HCT116 (cell line): ENCODE measurements at regions not wholly inside any gene's neighbourhood (a gene's known extent, or its start where the extent isn't known, plus 50 kb on each side); places are given as distances from the start of the nearest gene placed in this dataset.

Experiments used
- CBX3 ChIP-seq: IDR thresholded peaks from 2 replicates; pipeline ENCODE4 v1.6.1; 2012; ENCODE audit warnings: low read depth
- CEBPB ChIP-seq: IDR thresholded peaks from 2 replicates; pipeline ENCODE4 v1.6.1; 2012; ENCODE audit warnings: low read depth
- EGR1 ChIP-seq: IDR thresholded peaks from 2 replicates; pipeline ENCODE4 v1.6.1; 2012; ENCODE audit warnings: low read depth
- EZH2 ChIP-seq: fragments of 200-600 bp; sonication (generic); IDR thresholded peaks from 2 replicates; pipeline ENCODE4 v1.6.1; 2017; ENCODE audit warnings: antibody characterized with exemption, mixed run types
- EZH2phosphoT487 ChIP-seq: fragments of 200-600 bp; IDR thresholded peaks from 2 replicates; pipeline ENCODE4 v1.6.1; 2018; ENCODE audit warnings: antibody characterized with exemption, borderline replicate concordance
- POLR2A ChIP-seq: IDR thresholded peaks from 2 replicates; pipeline ENCODE4 v1.7.0; 2011; ENCODE audit warnings: borderline replicate concordance; ENCODE audit not compliant: insufficient read depth, insufficient read length; ENCODE audit errors: extremely low read depth
- POLR2AphosphoS5 ChIP-seq: IDR thresholded peaks from 2 replicates; pipeline ENCODE4 v1.6.1; 2011; ENCODE audit warnings: mild to moderate bottlenecking, low read depth, low read length, moderate library complexity
- RAD21 ChIP-seq: IDR thresholded peaks from 2 replicates; pipeline ENCODE4 v1.6.1; 2012; ENCODE audit warnings: low read depth, mild to moderate bottlenecking
- SIN3A ChIP-seq: IDR thresholded peaks from 2 replicates; pipeline ENCODE4 v1.6.1; 2012; ENCODE audit warnings: low read depth
- SP1 ChIP-seq: IDR thresholded peaks from 2 replicates; pipeline ENCODE4 v1.6.1; 2012; ENCODE audit warnings: low read depth
- YY1 ChIP-seq: IDR thresholded peaks from 2 replicates; pipeline ENCODE4 v1.6.1; 2011; ENCODE audit warnings: low read length, low read depth, moderate library complexity, mild to moderate bottlenecking; ENCODE audit not compliant: insufficient replicate concordance; ENCODE audit errors: extremely low read depth
- TF ChIP-seq, protein P1 (sequence below), 3 experiments: fragments of 200-600 bp in 1 of 3; sonication (generic) in 1 of 3; IDR thresholded peaks in 2 of 3; conservative IDR thresholded peaks in 1 of 3; 2 replicates each; pipeline ENCODE4 v1.5.1; 2012 to 2017; ENCODE audit warnings: low read depth in 2 of 3, low read length in 2 of 3, antibody characterized with exemption in 1 of 3, borderline replicate concordance in 1 of 3, control low read depth in 1 of 3, mild to moderate bottlenecking in 1 of 3, mixed read lengths in 1 of 3, mixed run types in 1 of 3, moderate library complexity in 1 of 3; ENCODE audit not compliant: insufficient read depth in 1 of 3
- TF ChIP-seq, protein P2 (sequence below): IDR thresholded peaks from 2 replicates; pipeline ENCODE4 v1.6.1; 2012; ENCODE audit warnings: low read depth
- TF ChIP-seq, protein P3 (sequence below): IDR thresholded peaks from 2 replicates; pipeline ENCODE4 v1.6.1; 2012

DNA sequence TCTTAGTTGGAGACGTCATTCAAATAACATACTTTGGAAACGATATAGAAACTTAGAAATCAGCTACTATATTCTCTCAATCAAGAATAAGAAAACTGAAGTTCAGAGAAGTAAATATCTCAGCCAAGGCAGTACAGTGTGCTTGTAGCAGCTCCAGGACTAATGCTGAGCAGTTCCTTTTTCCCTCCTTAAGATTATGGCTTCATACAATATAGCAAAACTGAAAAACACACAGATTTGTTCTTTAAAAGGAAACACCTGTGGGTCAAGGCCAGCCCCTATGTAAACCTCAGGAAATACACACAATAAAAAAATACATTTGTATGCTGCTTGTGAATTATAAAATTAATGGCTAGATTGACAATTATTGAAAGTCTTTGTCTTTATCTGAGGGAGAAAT, 212.7 kb upstream of the EDNRB start:
- TF ChIP-seq POLR2A (no peak), RAD21 (no peak), SIN3A (no peak), EZH2phosphoT487 (no peak), CBX3 (no peak), CEBPB (no peak), EZH2 (no peak), POLR2AphosphoS5 (no peak), SP1 (no peak), YY1 (no peak), EGR1 (no peak)
- TF ChIP-seq, protein P1, sequence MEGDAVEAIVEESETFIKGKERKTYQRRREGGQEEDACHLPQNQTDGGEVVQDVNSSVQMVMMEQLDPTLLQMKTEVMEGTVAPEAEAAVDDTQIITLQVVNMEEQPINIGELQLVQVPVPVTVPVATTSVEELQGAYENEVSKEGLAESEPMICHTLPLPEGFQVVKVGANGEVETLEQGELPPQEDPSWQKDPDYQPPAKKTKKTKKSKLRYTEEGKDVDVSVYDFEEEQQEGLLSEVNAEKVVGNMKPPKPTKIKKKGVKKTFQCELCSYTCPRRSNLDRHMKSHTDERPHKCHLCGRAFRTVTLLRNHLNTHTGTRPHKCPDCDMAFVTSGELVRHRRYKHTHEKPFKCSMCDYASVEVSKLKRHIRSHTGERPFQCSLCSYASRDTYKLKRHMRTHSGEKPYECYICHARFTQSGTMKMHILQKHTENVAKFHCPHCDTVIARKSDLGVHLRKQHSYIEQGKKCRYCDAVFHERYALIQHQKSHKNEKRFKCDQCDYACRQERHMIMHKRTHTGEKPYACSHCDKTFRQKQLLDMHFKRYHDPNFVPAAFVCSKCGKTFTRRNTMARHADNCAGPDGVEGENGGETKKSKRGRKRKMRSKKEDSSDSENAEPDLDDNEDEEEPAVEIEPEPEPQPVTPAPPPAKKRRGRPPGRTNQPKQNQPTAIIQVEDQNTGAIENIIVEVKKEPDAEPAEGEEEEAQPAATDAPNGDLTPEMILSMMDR (IDR thresholded peaks at IDR 0.05 in 2 of 3, conservative IDR thresholded peaks at IDR 0.05 in 1 of 3; ENCODE audit: borderline replicate concordance in 1 of 3, insufficient read depth in 1 of 3, low read depth in 2 of 3, low read length in 2 of 3), result no peak
- TF ChIP-seq, protein P2, sequence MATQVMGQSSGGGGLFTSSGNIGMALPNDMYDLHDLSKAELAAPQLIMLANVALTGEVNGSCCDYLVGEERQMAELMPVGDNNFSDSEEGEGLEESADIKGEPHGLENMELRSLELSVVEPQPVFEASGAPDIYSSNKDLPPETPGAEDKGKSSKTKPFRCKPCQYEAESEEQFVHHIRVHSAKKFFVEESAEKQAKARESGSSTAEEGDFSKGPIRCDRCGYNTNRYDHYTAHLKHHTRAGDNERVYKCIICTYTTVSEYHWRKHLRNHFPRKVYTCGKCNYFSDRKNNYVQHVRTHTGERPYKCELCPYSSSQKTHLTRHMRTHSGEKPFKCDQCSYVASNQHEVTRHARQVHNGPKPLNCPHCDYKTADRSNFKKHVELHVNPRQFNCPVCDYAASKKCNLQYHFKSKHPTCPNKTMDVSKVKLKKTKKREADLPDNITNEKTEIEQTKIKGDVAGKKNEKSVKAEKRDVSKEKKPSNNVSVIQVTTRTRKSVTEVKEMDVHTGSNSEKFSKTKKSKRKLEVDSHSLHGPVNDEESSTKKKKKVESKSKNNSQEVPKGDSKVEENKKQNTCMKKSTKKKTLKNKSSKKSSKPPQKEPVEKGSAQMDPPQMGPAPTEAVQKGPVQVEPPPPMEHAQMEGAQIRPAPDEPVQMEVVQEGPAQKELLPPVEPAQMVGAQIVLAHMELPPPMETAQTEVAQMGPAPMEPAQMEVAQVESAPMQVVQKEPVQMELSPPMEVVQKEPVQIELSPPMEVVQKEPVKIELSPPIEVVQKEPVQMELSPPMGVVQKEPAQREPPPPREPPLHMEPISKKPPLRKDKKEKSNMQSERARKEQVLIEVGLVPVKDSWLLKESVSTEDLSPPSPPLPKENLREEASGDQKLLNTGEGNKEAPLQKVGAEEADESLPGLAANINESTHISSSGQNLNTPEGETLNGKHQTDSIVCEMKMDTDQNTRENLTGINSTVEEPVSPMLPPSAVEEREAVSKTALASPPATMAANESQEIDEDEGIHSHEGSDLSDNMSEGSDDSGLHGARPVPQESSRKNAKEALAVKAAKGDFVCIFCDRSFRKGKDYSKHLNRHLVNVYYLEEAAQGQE, result no peak
- TF ChIP-seq, protein P3, sequence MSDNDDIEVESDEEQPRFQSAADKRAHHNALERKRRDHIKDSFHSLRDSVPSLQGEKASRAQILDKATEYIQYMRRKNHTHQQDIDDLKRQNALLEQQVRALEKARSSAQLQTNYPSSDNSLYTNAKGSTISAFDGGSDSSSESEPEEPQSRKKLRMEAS, result no peak
